Esophagus (tissue), 2 donors: ENCODE measurements at regions not wholly inside any gene's neighbourhood (a gene's known extent, or its start where the extent isn't known, plus 50 kb on each side); places are given as distances from the start of the nearest gene placed in this dataset.

ENCODE experiments used
- H3K27ac ChIP-seq, 2 donors: one replicate each; pipeline ENCODE4 v1.5.1; 2013; ENCODE audit warnings: low read depth in 2 of 2, mild to moderate bottlenecking in 2 of 2, inconsistent platforms in 1 of 2, low read length in 1 of 2, moderate library complexity in 1 of 2
- H3K27me3 ChIP-seq, 2 donors: one replicate each; pipeline ENCODE4 v1.6.1; 2013; ENCODE audit warnings: low read length in 2 of 2, control low read depth in 1 of 2, mild to moderate bottlenecking in 1 of 2; ENCODE audit not compliant: insufficient read depth in 2 of 2, control insufficient read depth in 1 of 2
- H3K36me3 ChIP-seq, 2 donors: one replicate each; pipeline ENCODE4 v1.6.1; 2013; ENCODE audit warnings: low read length in 1 of 2; ENCODE audit not compliant: control insufficient read depth in 2 of 2, insufficient read depth in 2 of 2
- H3K4me1 ChIP-seq, 2 donors: one replicate each; pipeline ENCODE4 v1.6.1; 2013; ENCODE audit warnings: low read length in 1 of 2; ENCODE audit not compliant: control insufficient read depth in 2 of 2, insufficient read depth in 2 of 2
- H3K4me3 ChIP-seq, 2 donors: one replicate each; pipeline ENCODE4 v1.5.1; 2013; ENCODE audit warnings: low read length in 2 of 2, mild to moderate bottlenecking in 2 of 2, low read depth in 1 of 2, moderate library complexity in 1 of 2
- H3K9me3 ChIP-seq, 2 donors: one replicate each; pipeline ENCODE4 v1.6.1; 2013; ENCODE audit warnings: mild to moderate bottlenecking in 2 of 2, low read depth in 1 of 2, low read length in 1 of 2, moderate library complexity in 1 of 2; ENCODE audit not compliant: control insufficient read depth in 2 of 2, insufficient read depth in 1 of 2
- WGBS, 2 donors: extraction: QIAGEN DNeasy Blood & Tissue Kit; methylation state at CpG; one replicate each; pipeline ENCODE4 v1.1.7; 2013; 5-methylcytosine and 5-hydroxymethylcytosine counted together
- donor health status: healthy with polysubstance abuse.
- donor health status: Bipolar disorder and iron deficiency.

DNA sequence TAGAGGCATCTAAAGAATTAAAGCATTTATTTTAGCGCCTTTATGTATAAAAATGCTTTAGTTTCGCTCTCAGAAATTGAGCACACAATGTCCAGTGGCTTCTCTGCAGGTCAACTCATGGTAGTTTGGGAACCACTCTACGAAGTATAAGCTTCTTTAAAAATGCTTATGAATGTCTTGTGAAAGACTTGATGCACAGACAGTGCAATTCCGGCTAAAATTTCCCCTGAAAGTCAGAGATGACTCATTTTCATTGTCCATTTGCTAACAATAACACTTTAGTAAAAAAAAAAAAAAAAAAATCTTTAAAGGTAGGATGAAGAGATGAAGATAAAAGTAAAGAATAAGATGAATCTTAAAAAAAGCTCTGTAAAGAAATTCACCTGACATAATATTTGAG lies 117.2 kb downstream of the PDHA2 start:
- Histone ChIP-seq H3K4me3 (no peak overlapping the region), H3K27ac (no peak overlapping the region), H3K36me3 (no peaks in the 10 kb centered on the region), H3K27me3 (no peaks in the 10 kb centered on the region), H3K4me1 (no peaks in the 10 kb centered on the region), H3K9me3 (no peaks in the 10 kb centered on the region)
- 72 to 83% methylated on average over 4 of the region's 4 CpGs for WGBS, 2 donors

DNA sequence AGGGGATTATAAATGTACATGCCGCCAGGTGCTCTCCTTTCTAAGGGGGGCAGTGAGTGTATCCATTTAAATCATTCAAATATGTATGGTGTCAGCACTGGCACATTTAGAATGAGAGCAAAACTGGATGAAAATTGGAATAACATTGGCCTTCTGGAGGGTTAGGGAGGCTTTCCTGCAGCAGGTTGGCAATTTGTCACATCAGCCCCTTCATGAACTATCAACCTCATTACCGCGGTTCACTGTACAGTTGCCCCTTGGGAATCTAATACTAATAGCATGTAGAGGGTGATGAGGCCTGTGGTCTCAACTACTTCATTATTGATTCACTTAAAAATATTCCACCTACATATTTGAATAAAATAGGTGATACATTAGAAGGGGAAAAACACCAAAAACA lies 117.9 kb downstream of the PDHA2 start:
- WGBS, 2 donors: 83 to 91% methylated on average over 3 of the region's 3 CpGs

DNA sequence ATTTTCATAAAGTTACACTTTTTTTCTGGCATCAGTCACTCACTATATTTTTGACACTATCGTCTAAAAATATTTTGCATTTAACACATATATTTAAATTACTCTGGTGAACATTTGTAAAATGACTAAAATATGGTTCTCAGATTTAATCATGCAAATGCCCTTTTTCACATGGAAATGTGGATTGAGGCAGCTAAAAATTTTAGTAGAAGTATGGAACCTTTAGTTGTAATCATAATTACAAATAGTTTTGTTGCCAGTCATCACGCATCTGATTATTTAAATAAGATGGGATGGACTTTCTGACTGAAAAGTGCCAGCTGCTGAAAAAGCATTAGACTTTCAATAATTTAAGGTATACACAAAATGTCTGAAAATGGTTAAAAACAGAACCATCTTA lies 119.3 kb downstream of the PDHA2 start:
- Histone ChIP-seq H3K9me3 (no peaks in the 10 kb centered on the region), H3K27ac (no peak overlapping the region), H3K4me3 (no peak overlapping the region), H3K4me1 (no peaks in the 10 kb centered on the region), H3K27me3 (no peaks in the 10 kb centered on the region), H3K36me3 (no peaks in the 10 kb centered on the region)
- WGBS, 2 donors: 89 to 92% methylated on average over 2 of the region's 2 CpGs

More for the DNA sequence above, 117.9 kb downstream of the PDHA2 start:
- H3K27ac ChIP-seq: no peak overlapping the region
- no peaks in the 10 kb centered on the region for H3K36me3 ChIP-seq
- H3K9me3 ChIP-seq: no peaks in the 10 kb centered on the region
- no peak overlapping the region for H3K4me3 ChIP-seq
- no peaks in the 10 kb centered on the region for H3K27me3 ChIP-seq
- no peaks in the 10 kb centered on the region for H3K4me1 ChIP-seq

DNA sequence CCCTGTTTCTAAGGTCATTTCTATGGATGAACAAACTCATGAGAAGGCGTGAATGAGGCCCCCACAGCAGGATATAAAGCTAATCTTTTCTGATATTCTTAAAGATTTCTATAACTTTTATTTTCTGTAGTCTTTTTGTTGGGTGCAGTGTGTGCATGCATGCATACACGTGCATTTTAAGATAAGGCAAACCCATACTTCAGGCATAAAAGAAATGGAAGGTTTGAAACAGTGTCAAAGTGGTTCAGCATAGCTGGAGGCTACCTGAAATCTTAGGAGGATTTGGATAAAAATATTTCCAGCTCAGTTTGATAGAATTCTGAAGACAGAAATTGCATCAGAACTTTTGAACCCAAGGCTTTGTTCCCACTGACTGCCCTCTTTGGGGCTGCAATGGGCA lies 119.7 kb downstream of the PDHA2 start:
- WGBS, 2 donors: 73 to 77% methylated on average over 2 of the region's 2 CpGs
- Histone ChIP-seq H3K27me3 (no peaks in the 10 kb centered on the region), H3K4me3 (no peak overlapping the region), H3K27ac (no peak overlapping the region), H3K36me3 (no peaks in the 10 kb centered on the region), H3K4me1 (no peaks in the 10 kb centered on the region), H3K9me3 (no peaks in the 10 kb centered on the region)

DNA sequence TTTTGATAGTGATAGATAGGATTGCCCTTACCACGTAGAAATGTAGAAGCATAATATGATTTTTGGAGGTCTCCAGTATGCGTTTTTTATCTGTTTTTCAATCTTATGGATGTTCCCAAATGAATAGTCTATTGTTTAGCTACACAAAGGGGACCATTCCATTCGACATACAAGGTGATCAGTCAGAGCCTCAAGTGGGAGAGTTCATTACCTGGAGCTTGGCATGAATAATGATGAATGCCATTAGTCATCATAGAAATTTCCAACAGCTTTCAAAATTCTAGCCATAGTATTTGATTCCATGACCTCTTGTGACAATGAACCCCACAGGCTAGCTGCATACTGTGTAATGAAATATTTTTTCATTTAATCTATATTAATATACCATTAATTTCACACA lies 123.6 kb downstream of the PDHA2 start:
- no peaks in the 10 kb centered on the region for H3K27me3 ChIP-seq
- no peak overlapping the region for H3K4me3 ChIP-seq
- no peaks in the 10 kb centered on the region for H3K36me3 ChIP-seq
- WGBS, 2 donors: 35 to 37% methylated on average over 3 of the region's 3 CpGs
- no peaks in the 10 kb centered on the region for H3K4me1 ChIP-seq
- H3K27ac ChIP-seq: no peak overlapping the region
- H3K9me3 ChIP-seq: no peaks in the 10 kb centered on the region

DNA sequence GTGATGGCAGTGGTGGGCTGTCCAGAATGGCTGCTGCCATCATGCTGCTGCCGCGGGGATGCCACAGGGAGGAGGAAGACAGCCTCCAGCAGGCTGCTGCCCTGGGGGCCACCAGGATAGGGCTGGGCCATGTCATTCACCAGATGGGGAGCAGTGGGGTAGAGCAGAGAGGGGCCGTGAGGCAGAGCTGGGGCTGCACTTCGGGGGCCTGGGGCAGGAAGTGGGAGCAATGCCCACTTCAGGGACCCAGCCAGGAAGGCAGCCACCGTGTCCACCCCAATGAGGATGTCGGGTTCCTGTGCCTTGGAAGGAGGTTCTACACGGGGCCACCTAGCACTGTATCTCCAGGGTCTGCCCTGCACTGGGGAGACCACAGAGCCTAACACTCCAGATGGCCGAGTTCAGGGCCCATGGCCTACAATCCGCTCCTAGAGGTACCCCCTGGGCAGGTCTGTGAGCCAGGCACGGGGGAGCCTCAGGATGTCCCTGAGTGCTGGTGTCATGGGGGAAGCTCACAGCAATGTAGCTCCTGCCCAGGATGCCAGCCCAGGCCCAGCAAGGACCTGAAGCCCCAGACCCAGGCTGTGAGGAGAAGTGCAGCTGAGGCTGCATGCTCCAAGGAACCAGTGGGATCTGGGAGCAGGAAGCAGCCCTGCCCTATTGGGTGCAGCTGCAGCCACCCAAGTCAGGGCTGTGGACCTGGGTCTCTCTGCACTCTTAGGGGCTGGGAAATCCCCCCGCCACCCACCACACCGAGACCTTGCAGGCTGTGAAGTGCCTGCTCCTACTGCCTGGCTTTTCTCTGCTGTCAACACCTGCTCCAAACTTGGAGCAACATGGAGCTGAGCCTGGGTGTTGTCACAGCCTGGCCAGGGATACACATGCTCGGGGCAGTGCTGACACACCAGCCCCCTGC lies 140.3 kb downstream of the PDHA2 start:
- H3K9me3 ChIP-seq: peaks cover 13 to 19% of the 10 kb centered on the region in 2 donors
- no peak overlapping the region for H3K4me3 ChIP-seq
- H3K36me3 ChIP-seq: no peaks in the 10 kb centered on the region
- WGBS, 2 donors: 86 to 88% methylated on average over 13 of the region's 13 CpGs
- H3K27me3 ChIP-seq: no peaks in the 10 kb centered on the region
- no peaks in the 10 kb centered on the region for H3K4me1 ChIP-seq
- H3K27ac ChIP-seq: no peak overlapping the region

DNA sequence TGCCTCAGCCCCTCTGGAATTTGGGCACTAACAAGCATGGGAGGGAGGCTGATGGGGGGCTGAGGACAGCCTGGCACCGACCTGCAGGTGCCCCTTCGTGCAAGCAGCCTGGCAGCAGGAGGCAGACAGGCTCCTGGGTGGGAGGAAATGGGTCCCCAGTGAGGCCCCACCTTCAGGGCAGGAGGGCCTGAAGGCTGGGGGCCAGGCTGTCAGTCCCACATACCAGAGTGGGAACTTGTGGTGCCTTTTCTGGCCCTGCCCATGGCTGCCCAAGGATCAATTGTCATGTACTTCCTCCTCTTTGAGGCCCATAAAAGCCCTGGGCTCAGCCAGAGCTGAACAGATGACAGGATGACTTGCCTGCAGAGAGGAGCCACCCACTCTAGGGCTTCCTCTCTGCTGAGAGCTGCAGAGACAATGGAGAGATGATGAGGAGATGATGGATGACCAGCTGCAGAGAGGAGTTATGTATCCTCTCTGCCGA lies 141.0 kb downstream of the PDHA2 start:
- Histone ChIP-seq H3K4me3 (no peak overlapping the region), H3K4me1 (no peaks in the 10 kb centered on the region), H3K27ac (no peak overlapping the region), H3K9me3 (peaks cover 13 to 19% of the 10 kb centered on the region in 2 donors), H3K36me3 (no peaks in the 10 kb centered on the region), H3K27me3 (no peaks in the 10 kb centered on the region)
- 73 to 76% methylated on average over 3 of the region's 3 CpGs for WGBS, 2 donors

DNA sequence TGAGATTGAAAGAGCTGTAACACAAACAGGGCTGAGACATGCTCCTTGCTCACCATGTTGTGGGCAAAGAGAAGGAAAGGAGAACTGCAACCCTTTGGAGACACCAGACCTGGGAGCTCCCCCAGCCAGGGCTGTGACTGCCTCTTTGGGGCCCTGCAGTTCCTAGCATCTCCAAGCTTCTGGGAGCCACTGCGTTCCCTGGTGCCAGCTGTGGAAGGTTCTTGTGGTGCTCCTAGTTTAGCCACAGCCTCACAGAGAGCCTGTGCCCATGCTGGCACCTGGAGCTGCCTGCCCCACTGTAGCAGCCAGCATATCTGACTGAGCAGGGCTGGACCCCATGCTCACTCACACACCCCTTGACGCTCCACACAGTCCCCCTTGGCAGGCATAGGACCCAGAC lies 141.7 kb downstream of the PDHA2 start:
- H3K4me3 ChIP-seq: no peak overlapping the region
- H3K27ac ChIP-seq: no peak overlapping the region
- 82 to 86% methylated on average over 2 of the region's 2 CpGs for WGBS, 2 donors
- peaks cover 13 to 19% of the 10 kb centered on the region in 2 donors for H3K9me3 ChIP-seq
- no peaks in the 10 kb centered on the region for H3K36me3 ChIP-seq
- H3K27me3 ChIP-seq: no peaks in the 10 kb centered on the region
- H3K4me1 ChIP-seq: no peaks in the 10 kb centered on the region

DNA sequence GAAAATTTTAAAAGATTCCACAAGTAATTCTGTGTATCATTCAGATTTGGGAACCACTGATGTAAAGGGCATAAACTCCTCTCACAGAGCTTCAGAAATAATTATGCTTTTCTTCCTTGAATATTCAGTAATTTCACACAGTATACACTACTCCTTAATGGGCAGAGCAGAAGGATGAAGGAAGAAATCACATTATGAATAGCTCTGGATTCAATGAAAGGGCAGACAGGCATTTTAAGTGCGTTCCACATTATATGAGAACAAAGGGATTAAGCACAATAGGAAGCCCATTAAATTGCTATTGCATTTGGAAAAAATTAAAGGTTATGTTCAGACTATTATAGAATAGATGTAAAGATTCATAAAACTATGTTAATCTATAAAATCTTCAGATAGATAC lies 142.6 kb downstream of the PDHA2 start:
- Histone ChIP-seq H3K36me3 (no peaks in the 10 kb centered on the region), H3K9me3 (peaks cover 13 to 16% of the 10 kb centered on the region in 2 donors), H3K27me3 (no peaks in the 10 kb centered on the region), H3K4me1 (no peaks in the 10 kb centered on the region), H3K4me3 (no peak overlapping the region), H3K27ac (no peak overlapping the region)
- WGBS, 2 donors: 75 to 81% methylated on average over 1 of the region's 1 CpG

DNA sequence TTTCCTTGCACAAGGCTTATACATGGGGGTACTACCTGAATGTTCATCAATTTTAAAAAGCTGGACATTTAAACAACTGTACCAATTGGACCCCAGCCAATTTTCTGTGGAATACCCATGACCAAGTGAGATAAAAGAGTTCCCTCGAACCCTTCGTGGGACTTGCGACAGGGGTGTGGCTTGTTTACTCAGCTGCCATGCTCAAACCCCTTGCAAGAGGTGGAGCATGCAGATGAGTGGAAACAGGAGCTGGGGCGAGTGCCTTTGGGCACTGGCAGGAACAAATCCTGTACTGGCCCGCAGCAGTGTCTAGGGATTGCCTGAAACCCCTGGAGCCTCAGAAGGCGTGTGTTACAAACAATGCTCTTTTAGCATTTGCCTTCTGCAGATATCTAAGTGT lies 144.2 kb downstream of the PDHA2 start:
- no peaks in the 10 kb centered on the region for H3K36me3 ChIP-seq
- no peaks in the 10 kb centered on the region for H3K27me3 ChIP-seq
- 62 to 64% methylated on average over 6 of the region's 6 CpGs for WGBS, 2 donors
- no peak overlapping the region for H3K4me3 ChIP-seq
- peaks cover 13 to 16% of the 10 kb centered on the region in 2 donors for H3K9me3 ChIP-seq
- no peak overlapping the region for H3K27ac ChIP-seq
- no peaks in the 10 kb centered on the region for H3K4me1 ChIP-seq
